Activated T-helper 9 cell treated with anti-CD3 and anti-CD28 coated beads, Interleukin-2, amount 50 U/mL, for 16 hours (primary cell): ENCODE measurements at regions not wholly inside any gene's neighbourhood (a gene's known extent, or its start where the extent isn't known, plus 50 kb on each side); places are given as distances from the start of the nearest gene placed in this dataset.

Experiments
- DNase-seq: peaks from one replicate; pipeline ENCODE4 v3.0.0-alpha.2; 2020; ENCODE audit warnings: low read depth

DNA sequence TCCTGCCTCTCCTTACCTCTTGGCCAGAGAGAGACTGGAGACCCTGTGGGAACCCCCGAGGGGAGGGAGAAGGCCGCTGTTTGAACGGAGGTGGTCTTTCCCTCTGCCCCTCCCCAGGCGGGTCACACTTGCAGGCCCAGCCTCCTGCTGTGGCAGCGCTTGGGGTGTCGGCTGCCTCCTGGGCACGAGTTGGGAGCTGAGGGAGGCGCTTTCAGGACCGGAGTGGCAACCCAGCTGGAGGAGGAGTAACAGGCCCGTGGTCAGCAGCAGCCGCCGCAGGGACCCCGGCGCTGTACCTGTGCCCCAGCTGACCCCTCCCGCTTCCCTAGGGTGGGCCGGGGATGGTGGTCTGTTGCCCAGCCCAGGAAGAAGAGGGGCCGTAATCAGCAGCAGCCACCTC, 278.3 kb downstream of the SEC14L1 start:
- DNase-seq = no peak

DNA sequence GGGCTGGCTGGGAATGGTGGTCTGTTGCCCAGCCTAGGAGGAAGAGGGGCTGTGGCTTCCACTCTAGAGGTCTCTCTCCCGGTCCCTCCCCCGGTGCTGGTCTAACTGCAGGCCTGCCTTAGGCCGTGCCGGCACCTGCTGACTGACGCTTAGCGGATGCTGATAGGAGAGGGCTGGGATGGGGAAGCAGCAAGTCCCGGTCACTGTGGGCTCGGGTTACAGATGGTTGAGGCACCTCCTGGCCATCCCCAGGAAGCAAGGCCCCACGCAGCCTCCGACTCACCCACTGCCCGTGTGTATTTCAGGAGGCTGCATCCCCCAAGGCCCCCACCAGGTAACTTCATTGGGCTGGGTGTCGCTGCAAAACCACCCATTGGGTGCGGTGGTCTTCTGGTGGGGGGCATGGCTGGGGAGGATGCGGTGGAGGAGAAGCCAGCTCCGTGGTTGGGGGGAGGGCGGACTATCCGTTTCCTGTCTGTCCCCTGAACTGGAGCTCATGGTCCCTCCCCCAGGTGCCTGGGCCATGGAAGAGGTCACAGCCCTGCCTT, 278.9 kb downstream of the SEC14L1 start:
- DNase-seq = no peak

DNA sequence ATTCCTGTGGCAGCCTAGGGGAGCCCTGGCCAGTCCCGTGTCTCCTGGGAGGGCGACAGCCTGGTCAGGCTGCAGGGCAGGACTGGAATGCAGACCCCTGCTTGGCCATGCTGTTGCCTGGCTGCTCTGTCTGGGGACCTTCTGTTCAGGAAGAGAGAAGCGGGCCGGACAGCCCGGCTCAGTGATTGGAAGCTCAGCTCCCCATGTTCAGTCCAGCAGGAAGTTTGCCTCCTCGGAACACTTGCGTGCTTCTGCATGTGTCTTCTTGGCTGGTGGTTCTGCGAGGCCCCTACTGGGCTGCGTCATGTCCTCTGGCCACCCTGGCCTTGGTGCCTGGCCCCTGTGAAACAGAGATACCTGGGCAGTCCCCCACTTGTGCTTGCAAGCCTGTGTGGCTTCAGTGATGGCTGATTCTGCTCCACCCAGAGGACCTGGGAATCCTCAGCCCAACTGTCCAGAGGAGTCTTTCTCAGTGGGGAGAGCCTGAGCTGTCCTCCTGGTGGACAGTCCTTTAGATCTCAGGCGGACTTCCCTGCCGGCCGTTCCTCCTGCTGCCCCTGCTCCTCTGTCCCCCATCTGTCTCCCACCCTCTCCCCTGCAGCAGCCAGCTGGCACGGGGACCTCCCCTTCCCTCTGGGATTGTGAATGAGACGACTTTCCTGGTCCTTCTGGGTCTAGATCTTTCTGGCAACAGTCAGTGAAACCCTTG, 279.5 kb downstream of the SEC14L1 start:
- DNase-seq = no peak

DNA sequence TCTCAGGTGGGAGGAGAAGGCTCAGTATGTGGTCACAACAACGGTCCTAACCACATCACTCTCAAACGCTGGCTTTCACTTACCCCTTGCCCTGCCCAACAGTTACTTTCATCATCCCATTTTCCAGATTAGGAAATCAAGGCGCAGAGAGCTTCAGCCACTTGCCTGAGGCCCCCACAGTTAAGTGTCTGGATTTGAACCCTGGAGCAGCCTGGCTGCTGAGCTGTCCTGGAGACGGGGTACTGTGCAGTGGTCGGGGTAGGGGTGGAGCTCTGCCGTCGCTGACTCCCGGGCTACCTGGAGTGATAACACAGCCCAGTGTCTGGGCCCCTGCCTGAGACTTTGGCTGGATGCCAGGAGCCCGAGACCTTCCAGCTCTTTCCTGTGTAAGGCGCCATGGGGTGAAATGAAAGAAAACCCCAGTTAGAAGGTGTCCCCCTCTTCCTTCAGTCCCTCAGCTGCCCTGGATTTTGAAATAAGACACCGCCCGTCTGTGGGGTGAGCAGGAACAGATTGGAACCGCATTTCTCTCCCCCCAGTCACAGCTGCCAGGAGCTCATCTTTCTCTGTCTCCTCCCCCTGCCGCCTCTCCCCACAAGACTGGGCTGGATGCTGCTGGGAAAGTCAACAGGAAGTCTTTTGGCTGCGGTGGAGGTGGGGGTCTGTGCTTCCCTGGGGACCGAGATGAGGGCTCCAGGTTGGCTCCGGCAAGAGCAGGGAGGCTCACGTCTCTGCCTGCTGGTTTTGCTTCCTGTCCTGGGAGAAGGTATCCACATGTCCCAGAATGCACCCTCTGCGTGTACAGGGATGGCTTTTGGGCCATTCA, 280.2 kb downstream of the SEC14L1 start:
- no peak for DNase-seq

DNA sequence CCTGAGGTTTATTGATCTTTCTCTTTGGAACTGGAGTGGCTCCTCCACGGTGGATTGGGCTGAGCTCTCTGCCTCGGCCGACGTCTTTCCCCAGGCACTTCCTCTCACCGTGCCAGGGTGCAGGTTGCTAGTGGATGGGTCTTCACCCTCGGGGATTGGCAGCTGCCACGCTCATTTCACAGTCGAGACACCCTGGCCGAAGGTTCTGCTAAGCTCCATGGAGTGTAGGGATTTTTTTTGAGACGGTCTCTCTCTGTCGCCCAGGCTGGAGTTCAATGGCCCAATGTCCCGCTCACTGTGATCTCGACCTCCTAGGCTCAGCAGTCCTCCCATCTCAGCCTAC, 280.8 kb downstream of the SEC14L1 start:
- no peak for DNase-seq

DNA sequence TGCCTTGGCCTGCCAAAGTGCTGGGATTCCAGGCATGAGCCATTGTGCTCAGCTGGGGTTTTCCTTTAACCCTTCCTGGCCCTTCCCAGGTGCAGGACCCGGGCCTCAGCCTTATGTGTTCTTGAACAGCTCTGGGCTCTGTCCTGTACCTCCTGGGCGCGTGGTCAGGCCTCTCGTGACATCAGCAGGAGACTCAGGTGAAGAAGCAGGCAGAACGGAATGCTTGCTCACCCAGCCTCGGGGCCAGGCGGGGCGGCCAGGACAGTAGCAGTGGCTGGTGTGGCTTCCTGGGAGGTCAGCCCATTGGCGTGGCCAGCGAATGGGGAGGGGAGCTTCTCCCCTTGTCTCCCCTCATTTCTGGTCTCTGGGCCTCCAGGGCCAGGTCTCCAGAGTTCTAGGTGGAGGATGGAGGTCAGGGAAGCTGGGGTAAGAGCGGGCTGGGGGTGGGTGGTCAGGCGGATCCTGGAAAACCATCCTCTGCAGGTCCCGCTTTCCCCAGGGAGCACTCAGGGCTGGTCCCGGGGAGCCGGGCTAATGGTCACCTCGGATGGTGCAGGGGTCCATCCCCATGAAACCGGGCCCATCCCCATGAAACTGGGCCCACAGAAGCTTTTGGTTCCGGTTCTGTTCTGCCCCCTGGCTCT, 281.5 kb downstream of the SEC14L1 start:
- DNase-seq = no peak

DNA sequence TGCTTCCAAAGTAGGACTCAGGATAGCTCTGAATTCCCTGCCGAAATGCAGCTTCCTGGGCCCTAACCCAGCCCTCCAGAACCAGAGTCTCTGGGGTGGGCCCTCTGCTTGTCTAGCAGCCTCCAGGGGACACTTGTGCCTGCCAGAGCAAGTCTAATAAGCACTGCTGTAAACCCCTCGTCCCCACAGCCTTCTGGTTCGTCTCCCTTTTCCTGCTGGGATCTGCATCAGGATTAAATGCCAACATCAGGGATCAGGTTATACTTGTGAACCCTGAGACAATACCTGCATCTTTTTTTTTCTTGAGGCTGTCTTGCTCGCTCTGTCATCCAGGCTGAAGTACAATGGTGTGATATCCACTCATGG, 282.0 kb downstream of the SEC14L1 start:
- DNase-seq = no peak

DNA sequence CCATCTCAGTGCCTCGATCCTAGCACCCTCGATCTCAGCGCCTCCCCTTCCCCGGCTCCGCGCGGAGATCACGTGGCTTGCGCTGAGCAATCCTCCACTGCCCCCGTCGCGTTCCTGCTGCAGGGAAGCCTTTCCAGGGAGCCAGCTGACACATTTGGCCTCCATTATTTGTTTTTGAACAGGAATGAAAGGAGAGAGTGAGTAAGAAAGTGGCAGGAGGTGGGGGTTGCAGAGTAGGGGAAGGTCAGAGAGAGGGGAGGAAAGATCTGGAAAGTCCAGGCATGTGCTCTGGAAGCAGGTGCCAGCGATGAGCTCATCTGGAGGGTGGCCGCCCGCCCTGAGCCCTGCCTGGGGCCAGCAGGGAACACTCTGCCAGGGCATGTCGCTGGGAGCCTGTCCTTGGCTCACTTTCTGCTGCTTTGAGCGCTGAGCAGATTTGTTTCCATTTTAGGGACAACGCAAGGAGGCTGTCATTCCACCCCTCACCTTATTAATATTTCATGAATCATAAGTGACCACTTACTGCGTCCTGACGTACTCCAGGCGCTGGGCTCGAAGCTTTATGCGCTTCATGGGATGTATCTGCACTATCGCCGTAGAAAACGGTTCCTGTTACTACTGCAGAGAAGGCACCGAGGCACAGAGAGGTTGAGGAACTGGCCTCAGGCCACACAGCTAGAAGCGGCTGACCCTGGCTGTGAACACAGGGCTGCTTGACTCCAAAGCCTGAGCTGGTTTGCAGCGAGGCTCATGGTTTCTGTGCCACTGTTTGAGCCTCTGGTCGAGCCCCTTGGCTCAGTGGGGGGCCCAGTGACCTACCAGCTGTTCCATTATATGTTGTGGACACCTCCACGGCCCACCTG, 283.1 kb downstream of the SEC14L1 start:
- DNase-seq = no peak

DNA sequence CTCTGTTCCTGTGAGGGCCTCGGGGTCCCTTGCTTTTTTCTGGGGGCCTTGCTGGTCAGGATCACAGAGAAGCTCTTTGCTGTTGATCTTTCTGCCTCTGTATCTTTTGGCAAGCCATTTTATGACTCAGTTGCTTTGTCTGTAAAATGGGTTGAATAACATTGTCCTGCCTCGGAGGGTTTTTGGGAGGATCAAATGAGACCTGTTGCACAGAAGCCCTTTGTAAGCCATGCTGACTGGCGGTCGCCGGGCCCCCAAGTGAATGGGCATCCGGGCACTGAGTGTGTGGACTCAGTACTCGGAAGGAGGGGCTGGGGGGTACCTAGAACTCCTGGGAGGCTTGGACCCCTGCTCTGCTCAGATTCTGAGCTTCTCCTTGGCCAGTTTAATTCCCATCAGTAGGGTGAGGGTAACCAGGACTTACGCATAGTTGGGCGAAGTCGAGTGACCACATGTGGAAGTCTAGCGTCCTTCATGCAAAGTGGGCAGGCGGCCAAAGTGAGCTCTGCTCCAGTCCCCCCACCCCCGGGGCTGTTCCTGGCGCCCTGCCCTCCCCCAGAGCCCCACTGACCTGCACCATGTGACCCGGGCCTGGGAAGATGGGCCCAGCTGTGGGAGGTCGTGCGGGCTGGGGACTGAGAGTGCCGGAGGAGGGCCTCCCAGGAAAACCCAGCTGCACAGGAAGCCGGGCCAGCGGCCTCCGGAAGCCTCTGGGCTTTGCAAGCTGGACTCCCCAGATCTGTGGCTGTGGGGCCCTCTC, 284.0 kb downstream of the SEC14L1 start:
- DNase-seq = no peak

DNA sequence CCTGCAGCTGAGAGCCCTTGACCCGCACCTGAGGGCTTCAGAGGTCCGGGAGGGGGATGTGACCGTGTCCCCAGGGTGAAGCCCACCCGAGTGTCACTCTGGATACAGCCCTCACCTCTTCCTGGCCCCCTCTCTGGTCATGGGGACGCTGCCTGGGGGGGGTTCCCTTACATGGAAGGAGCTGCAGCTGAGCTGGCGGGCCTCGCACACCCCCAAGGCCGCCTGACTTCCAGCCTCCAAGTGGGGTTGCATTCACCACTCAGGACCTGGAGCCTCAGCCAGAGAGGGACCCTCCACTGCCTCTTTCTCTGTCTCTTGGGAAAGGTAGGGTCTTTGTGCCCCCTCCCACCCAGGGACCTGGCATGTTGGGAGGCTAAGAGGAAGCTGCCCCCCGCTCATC, 284.6 kb downstream of the SEC14L1 start:
- DNase-seq = no peak

DNA sequence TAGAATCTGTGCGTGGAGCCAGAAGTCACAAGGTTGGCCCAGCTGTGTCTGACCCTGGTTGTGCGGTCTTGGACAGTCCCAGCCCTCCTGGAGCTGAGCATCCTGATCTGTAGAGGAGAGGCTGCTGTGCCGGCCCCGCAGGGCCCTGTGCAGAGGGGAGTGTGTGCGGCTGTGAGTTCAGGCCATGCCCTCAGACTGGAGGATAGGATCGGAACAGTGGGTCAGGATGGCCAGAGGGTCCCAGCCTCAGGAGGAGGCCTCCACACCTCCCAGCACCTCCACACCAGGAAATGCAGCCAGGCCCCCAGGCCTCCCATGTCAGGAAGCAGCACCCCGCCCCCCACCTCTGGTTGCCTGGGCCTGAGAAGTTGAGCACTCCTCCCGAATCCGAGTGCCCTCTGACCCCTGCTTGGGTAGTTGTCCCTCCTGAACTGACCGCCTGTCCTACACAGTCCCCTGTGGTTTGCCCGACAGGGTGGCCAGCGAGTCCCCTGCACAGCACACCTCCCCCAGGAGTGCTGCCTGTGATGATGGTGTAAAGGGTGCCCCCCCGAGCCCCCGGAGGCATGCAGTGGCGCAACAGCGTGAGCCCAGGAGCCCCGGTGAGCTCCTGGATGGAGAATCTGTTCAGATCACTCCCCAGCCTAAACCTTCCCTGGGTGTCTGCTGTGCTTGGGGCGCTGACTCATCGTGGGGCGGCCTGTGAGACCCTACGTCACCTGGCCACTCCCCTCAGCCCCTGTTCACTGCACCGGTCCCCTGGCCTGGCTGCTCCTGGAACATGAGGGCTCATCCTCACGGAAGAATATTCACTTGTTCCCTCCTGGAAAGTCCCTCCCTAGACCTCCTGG, 285.2 kb downstream of the SEC14L1 start:
- peak; percentile 63 for DNase-seq

DNA sequence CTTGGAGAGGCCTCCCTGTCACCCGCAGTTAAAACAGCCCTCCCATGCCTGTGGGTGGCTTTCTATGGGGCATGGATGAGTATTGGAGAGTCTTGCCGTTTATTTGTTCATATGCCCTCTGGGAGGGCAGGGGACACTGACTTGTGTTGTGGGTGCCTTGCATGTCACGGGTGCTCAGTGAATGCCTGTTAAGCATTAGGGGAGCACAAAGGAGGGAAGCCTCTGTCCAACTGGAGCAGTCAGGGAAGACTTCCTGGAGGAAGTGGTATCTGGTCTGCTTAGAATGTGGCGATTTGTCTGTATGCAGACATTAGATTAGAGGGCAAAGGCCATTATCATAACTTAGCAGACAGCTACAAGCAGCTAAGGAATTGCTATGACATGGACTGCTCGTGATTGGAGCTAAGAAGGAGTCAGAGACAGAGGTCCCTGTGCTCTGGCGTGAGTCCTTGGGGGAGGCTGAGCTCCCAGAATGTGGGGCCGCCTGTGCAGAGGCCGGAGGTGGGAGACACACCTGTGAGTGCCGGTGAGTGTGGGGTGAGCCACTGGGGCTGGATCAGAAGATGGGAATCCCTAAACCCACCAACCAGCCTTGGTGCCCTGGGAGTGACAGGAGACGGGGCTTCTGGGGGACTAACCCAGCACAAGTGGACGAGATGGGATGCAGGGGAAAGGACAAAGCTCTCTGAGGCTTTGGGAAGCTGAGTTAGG, 286.1 kb downstream of the SEC14L1 start:
- DNase-seq = no peak

DNA sequence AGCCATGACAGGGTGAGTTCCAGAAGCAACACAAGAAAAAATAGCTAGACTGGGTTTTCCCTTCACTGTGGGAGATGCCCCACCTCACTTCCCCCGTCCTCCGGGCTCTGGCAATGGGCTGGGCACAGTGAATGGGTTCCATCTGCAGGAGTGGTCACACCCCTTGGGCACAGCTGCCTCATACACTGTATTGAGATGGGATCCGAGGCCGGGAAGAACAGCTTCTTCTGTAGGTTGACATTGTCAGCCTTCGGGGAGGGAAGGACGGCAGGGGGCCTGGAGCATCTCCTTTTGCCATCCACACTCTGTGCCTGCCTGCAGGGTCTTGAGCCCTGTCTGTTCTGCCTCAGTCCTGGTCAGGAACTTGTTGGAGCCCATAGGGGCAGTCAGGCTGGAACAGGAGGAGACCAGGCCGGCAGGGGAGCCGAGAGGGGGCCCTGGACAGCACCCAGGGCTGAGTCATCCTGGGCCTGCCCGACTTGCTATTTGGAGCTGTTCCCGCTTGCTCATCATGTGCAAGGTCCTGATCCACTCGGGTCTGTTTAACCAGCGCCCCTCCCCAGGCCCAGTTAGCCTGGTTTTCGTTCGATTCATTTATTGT, 286.7 kb downstream of the SEC14L1 start:
- no peak for DNase-seq

DNA sequence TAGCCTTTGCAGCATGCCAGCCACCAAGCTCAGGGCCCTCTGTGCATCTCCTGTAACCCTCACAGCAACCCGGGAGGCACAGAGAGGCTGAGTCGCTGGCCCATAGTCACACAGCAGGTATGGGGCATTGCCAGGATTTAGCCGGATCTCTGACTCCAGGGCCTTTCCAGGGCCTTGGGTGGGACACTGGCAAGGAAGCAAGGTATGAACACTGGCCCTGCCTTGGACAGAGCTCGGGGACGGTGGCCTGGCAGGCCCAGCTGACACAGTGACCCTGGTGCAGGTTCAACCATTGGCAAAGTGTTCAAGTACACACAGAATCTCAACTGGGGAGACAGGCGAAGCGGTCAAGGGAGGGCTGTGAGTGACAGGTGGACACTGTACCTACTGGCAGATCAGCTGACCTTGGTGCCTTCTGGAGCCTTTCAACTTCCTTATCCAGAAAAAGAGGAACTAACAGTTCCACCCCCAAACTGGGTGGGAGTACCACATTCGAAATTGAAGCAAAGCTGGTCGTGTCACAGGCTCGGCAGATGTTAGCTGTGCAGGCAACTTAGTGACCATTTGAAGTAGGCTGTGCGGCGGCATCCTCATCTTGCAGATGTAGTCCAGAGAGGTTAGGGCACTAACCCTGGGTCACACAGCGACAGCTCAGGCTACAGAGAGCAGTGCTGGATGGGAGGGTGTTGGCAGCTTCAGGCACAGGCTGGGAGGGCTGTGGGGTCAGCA, 287.4 kb downstream of the SEC14L1 start:
- no peak for DNase-seq

DNA sequence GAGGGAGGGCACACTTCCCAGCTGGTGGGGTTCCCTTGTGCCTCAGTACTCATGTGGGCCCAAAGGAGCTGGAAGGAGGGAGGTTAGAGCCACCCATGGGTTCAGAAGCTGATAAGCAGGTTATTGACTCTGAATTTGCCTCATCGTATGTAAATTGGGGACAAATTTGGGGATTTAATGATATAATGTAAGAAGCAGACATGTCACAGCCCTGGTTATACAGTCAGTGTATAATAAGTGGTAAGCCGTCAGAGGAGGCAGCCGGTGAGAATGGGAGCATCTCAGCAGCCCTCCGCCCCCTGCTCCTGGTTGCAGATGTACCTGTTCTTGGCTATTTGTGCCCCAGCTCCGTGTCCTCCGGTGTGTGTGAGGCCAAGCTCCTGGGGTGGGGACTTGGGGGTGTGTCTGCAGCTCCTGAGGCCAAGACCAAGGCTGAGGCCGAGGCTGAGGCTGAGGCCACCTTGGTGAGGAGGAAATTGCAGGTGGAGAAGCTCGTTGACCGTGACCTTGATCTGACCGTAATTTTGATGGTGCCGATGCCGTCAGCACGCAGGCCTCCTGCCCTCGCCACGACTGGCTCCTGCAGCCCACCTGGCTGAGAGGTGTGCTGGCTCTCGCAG, 288.1 kb downstream of the SEC14L1 start:
- DNase-seq = no peak

DNA sequence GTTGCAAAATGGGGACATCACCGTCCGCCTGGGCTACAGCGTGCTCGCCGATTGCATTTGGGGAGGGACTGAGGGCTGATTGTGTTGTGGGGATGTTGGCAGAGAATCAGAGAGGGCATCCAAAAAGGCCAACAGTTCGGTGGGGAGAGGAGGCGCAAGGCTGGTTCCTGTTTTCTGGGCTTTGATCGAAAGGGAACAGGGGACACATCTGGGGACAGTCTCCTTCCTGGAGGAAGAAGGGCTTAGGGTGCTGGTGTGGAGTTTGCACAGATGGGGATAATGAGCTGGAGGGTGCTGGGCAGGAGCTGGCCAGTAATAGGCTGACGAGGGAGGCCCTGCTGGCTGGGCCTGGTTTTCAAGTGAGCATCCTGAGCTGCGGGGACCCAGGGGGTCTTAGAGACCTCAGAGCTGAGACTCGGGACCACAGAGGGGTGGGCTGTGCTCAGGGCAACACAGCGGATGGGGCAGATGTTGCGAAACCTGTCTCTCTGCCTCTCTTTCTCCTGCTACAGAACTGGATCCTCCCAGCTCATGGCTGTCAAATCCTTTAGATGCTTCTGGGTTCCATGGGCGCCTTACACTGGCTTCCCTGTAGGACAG, 288.7 kb downstream of the SEC14L1 start:
- no peak for DNase-seq

DNA sequence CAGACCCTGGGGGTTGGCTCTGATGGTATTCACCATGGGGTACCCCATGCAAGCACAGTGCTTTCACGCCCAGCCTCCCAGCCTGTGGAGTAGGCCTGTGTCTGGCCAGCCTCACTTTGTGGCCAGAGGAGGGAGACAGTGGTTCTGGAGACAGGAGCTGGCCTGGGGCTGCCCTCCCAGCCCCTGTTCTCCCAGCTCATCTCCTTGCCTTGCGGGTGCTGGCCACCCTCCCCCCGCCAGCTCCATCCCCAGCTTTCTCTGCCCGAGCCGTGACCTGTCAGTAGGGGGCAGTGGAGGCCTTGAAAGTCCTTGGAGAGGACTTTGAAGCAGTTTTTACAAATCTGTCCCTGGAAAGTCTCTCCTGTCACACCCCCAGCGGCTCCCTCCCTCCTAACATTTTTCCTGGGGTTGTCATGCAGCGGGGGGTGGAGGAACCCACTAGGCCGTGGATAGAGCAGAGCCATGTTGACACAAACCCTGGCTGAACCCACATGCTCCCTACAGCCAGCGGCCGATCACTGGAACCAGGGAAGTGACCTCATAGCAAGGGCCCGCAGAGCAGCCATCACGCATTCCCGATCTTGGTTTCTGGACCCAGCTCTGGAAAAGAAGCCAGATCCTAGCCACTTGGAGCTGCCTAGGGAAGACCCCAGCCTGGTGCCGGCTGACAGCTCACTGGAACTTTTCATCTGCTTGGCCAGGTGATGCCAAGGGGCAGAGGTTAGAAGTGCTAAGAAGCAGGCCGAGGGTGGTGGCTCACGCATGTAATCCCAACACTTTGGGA, 289.4 kb downstream of the SEC14L1 start:
- peak; percentile 75 for DNase-seq
